HG03060 (cell line): ENCODE measurements at regions not wholly inside any gene's neighbourhood (a gene's known extent, or its start where the extent isn't known, plus 50 kb on each side); places are given as distances from the start of the nearest gene placed in this dataset.

ENCODE experiments used
- ATAC-seq: cut with Tn5 transposase; IDR thresholded peaks from one replicate; pipeline ENCODE4 v1.9.1; 2021; ENCODE audit warnings: low read depth, moderate number of reproducible peaks; ENCODE audit not compliant: unreplicated experiment

- ATAC-seq = no peak
Measured at GRCh38 chr11:123305601-123306375, 110.7 kb upstream of the CLMP start.

GRCh38 chr11:123304828-123305466 is 109.9 kb upstream of the CLMP start:
- ATAC-seq = no peak

- ATAC-seq = no peak
Measured at GRCh38 chr11:123303924-123304323, 108.9 kb upstream of the CLMP start.

GRCh38 chr11:123302751-123303195 is 107.7 kb upstream of the CLMP start:
- ATAC-seq = peak; percentile 53

GRCh38 chr11:123301696-123302400 is 106.8 kb upstream of the CLMP start:
- ATAC-seq = no peak

GRCh38 chr11:123301013-123301591 is 106.1 kb upstream of the CLMP start:
- no peak for ATAC-seq

GRCh38 chr11:123299721-123300120 is 104.7 kb upstream of the CLMP start:
- ATAC-seq = no peak

- no peak for ATAC-seq
Measured at GRCh38 chr11:123298488-123299447, 103.7 kb upstream of the CLMP start.

GRCh38 chr11:123292647-123293046 is 97.6 kb upstream of the CLMP start:
- no peak for ATAC-seq

GRCh38 chr11:123291201-123291869 is 96.3 kb upstream of the CLMP start:
- no peak for ATAC-seq

- no peak for ATAC-seq
Measured at GRCh38 chr11:123286761-123287160, 91.7 kb upstream of the CLMP start.

- ATAC-seq = no peak
Measured at GRCh38 chr11:123286255-123286654, 91.2 kb upstream of the CLMP start.

- ATAC-seq = no peak
Measured at GRCh38 chr11:123284454-123284853, 89.4 kb upstream of the CLMP start.

GRCh38 chr11:123282597-123282996 is 87.5 kb upstream of the CLMP start:
- ATAC-seq = no peak

- no peak for ATAC-seq
Measured at GRCh38 chr11:123273616-123274015, 78.6 kb upstream of the CLMP start.

- no peak for ATAC-seq
Measured at GRCh38 chr11:123272565-123272964, 77.5 kb upstream of the CLMP start.

- ATAC-seq = no peak
Measured at GRCh38 chr11:123268156-123268555, 73.1 kb upstream of the CLMP start.

GRCh38 chr11:123265951-123266350 is 70.9 kb upstream of the CLMP start:
- no peak for ATAC-seq

GRCh38 chr11:123264431-123264780 is 69.4 kb upstream of the CLMP start:
- no peak for ATAC-seq
